LNCaP clone FGC (cell line): ENCODE measurements at regions not wholly inside any gene's neighbourhood (a gene's known extent, or its start where the extent isn't known, plus 50 kb on each side); places are given as distances from the start of the nearest gene placed in this dataset.

Experiments used
- DNase-seq: peaks from one replicate; pipeline ENCODE4 v3.0.0-alpha.2; 2011; ENCODE audit warnings: low read depth
- H3K4me3 ChIP-seq: 2 replicates; pipeline ENCODE4 v1.5.1; 2011; ENCODE audit warnings: mild to moderate bottlenecking, low read depth, low read length, control low read depth
- CTCF ChIP-seq: IDR thresholded peaks from 2 replicates; pipeline ENCODE4 v1.5.1; 2012; ENCODE audit warnings: mild to moderate bottlenecking; ENCODE audit not compliant: control insufficient read depth, insufficient read depth; ENCODE audit errors: extremely low read depth

DNA sequence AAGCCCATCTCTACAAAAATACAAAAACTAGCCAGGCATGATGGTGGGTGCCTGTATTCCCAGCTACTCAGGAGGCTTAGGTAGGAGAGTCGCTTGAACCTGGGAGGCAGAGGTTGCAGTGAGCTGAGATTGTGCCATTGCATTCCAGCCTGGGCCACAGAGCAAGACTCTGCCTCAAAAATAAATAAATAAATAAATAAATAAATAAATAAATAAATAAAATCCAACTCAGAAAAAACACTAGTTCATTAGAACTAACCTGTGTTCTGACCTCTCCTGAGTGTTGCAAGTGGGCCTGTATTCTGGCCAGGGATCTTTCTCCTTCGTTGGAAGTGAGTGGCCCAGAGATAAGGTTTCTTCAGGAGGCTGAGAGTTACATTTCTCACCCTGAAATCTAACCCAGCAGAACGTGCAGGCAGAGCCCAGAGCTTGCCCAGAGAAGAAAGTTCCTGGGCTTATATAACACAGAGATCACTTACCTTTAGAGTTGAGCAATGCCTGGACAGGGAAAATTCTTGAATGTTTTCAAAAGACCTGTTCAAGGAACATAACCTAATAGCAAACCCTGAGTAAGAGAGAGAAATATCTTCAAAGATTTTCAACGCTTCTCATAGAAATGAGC lies 583.9 kb downstream of the MCTP2 start:
- H3K4me3 ChIP-seq = no peak overlapping the region
- DNase-seq = no peak
- TF ChIP-seq CTCF = no peak

GRCh38 chr15:94815914-94816313 lies 584.6 kb downstream of the MCTP2 start:
- no peak overlapping the region for H3K4me3 ChIP-seq
- no peak for TF ChIP-seq CTCF
- no peak for DNase-seq

- TF ChIP-seq CTCF = no peak
- DNase-seq = no peak
- H3K4me3 ChIP-seq = no peak overlapping the region
Observed at GRCh38 chr15:94829887-94830884, 598.8 kb downstream of the MCTP2 start.

DNA sequence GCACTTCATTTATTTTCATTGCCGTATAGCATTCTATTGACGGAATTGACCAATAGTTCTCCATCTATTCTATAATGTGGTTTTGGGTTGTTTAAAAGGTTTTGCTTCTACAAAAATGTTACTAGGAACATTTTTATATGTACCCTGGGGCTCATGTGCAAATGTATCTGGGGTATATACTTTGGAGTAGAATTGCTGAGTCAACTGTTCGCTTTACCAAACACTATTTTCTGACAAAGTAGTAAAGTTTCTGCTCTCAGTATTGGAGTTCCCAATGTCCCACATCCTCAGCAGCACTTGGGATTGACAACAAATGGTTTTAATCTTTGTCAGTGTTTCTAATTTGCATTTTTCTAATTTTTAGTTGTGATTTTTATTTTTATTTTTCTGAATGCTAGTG lies 602.6 kb downstream of the MCTP2 start:
- no peak for TF ChIP-seq CTCF
- DNase-seq = no peak
- H3K4me3 ChIP-seq = no peak overlapping the region

DNA sequence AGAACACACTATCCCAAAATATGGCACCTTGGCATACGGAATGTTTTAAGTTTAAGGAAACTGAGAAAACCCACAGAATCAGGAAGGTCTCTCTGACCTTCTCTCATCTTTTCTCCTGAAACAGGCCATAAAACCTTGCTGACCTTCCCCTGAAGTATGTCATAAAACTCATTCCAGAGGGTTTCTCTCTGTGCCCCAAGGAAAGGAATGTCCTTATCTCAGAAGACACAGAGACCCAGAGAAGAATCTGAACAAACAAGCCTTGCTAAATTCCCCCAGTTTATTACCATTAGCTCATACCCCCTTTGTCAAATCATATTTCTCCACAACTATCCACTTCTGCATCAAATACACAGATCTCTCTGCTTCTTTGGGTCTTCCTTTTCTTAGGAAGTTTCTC lies 603.1 kb downstream of the MCTP2 start:
- H3K4me3 ChIP-seq = no peak overlapping the region
- DNase-seq = no peak
- TF ChIP-seq CTCF = no peak

GRCh38 chr15:94838281-94838680 lies 606.9 kb downstream of the MCTP2 start:
- DNase-seq = no peak
- H3K4me3 ChIP-seq = no peak overlapping the region
- no peak for TF ChIP-seq CTCF
